Right forelimb (tissue), 1 donor: ENCODE measurements at regions not wholly inside any gene's neighbourhood (a gene's known extent, or its start where the extent isn't known, plus 50 kb on each side); places are given as distances from the start of the nearest gene placed in this dataset.
"Not testable (repeated sequence)": the region's sequence is repeated elsewhere in the genome, so short reads cannot be mapped to it uniquely, and the experiment has no call there.

Source experiments
- DNase-seq: peaks from one replicate; pipeline ENCODE4 v3.0.0-alpha.2; 2018

DNA sequence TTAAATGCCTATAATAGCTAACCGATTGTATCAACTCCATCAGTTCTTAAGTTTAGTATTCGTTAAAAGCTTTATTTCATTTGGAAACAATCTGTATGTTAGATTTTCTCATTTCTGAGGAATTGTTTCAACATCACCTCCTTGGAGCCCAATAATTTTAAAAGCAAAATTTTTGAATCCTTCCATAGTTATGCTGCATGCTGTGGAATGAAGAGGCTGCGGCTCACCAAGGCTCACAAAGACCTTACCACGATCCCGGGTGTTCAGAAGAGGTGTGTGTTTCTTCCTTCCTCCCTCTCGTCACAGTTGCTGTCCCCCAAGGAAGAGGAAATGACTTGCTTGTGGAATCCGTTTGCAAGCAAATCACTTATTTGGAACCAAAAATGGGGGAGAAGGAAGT lies 143.8 kb downstream of the FGF1 start:
- DNase-seq = no peak

GRCh38 chr5:142540922-142541422 lies 144.9 kb downstream of the FGF1 start:
- DNase-seq = peak; percentile 71

DNA sequence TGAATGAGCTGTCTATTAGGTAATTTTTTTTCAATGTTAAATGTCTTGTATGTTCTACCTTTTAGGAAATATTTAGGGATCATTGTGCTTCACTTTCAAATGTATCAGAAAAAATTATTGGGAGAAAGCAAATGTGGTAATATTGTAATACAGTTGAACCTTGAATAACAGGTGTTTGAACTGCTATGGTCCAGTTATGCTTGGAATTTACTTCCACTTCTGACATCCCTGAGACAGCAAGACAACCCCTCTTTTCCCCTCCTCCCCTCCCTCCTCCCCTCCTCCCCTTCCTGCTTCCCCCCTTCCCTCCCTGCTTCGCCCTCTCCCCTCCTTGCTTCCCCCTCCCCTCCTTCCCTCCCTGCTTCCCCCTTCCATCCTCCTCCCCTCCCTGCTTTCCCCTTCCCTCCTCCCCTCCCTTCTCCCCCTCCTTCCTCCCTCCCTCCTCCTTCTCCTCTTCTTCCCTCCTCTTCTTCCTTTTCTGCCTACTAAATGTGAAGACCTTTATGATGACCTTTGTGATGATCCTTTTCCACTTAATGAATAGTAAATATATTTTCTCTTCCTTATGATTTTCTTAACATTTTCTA lies 146.6 kb downstream of the FGF1 start:
- no peak for DNase-seq

GRCh38 chr5:142537938-142538337 lies 148.0 kb downstream of the FGF1 start:
- no peak for DNase-seq

DNA sequence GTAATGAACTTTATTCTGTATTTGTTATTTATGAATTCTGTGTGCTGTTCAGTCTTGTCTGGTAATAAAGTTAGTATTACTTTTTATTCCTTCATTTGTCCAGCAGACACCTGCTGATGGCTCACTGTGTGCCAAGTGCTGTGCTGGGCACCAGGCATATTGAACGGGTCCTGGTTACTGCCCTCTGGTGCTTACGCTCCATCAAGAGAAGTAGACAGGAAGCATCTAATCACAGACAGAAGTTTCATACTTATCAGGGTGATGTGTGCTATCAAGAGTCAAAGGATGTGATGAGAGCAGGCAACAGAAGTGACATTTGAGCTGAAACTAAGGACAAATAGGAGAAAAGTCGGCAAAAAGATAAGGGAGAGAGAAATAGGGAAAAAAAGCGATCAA lies 153.1 kb downstream of the FGF1 start:
- no peak for DNase-seq

- DNase-seq = no peak
Observed at GRCh38 chr5:142531977-142532780, 153.7 kb downstream of the FGF1 start.

- DNase-seq = no peak
Observed at GRCh38 chr5:142530904-142531303, 155.0 kb downstream of the FGF1 start.

DNA sequence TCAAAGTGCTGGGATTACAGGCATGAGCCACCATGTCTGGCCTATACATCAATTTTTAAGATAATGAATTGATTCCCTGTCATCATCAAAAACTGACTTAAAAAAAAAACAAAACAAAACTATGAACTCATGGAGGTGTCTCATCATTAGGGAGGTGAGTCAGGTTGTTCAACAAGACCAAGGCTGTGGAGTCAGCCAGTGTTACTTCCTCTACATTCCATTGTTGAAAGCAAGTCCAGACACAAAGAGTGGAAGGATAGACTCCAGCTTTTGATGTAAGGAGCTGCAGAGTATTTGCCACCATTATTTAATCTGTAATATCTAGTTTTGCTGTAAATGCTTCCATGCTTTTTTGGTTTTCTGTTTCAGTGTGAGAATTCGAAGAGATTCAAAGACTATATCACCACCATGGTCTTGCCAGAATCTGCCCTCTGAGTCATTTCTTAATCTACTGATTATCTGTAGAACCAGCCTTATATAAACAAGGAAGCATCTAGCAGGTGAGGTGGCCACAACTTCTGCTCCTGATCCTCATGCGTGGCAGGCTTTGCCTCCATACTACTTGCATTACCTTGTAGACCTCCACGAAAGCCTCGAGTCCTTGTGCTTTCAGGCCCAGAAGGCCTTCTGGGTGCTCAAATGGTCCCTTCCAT lies 156.1 kb downstream of the FGF1 start:
- DNase-seq = no peak

GRCh38 chr5:142527664-142528295 lies 158.1 kb downstream of the FGF1 start:
- DNase-seq = no peak

DNA sequence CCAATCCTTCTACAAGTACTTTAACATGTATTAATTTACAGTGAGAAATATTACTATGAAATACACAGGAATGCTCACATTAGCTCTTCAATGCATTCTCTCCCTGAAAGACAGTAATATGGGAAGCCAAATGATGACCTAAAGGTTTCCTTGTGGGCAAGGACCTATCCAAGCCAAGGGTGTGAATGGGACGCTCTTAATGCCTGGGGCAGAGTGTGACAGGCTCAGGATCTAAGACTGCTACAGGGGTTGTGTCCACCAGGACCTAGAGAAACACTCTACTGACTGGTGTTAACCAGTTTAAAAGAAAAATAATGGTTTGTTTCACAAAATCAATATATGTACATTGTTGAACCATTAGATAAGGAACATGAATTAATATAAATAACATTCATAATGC lies 158.7 kb downstream of the FGF1 start:
- no peak for DNase-seq

DNA sequence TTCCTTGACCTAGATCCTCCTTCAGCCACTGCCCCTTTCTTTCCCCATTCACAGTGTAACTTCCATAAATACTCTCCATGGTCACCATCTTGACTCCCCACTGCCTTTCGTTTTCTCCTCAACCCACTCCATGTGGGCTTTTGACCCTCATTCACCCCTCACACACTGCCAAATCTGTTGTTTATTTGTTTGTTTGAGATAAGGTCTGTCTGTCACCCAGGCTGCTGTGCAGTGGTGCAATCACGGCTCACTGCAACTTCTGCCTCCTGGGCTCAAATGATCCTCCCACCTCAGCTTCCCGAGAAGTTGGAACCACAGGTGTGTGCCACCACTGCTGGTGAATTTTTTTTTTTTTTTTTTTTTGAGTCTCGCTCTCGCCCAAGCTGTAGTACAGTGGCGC lies 162.9 kb downstream of the FGF1 start:
- no peak for DNase-seq

DNA sequence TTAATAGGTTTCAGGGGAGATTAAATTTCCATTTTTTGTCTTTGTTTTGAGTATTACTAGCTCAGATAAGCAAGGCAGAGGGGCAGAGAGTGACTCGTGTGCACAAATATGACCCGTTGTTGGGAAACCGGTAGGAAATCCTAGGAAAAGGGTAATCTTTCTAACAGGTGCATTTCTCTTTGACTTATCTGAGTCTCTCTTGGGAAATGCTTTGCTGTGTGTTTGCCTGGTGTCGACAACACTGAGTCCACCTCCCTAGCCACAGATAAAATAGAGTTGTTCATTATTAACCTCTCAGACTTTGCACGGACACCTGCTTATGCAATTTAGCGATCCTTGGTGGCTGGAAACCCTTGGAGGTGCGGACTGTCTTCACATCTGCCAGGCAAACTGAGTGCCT lies 164.2 kb downstream of the FGF1 start:
- DNase-seq = no peak

- DNase-seq = no peak
Observed at GRCh38 chr5:142520885-142521284, 165.0 kb downstream of the FGF1 start.

DNA sequence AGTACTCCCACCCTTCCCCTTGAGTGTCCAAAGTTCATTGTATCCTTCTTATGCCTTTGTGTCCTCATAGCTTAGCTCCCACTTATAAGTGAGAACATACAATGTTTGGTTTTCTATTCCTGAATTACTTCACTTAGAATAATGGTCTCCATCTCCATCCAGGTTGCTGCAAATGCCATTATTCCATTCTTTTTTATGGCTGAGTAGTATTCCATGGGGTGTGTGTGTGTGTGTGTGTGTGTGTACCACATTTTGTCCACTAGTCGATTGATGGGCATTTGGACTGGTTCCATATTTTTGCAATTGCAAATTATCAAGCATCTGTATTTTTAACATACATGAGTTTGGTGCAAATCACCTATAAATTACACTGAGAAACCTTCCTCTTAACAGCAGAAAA lies 166.0 kb downstream of the FGF1 start:
- DNase-seq = not testable (repeated sequence)

DNA sequence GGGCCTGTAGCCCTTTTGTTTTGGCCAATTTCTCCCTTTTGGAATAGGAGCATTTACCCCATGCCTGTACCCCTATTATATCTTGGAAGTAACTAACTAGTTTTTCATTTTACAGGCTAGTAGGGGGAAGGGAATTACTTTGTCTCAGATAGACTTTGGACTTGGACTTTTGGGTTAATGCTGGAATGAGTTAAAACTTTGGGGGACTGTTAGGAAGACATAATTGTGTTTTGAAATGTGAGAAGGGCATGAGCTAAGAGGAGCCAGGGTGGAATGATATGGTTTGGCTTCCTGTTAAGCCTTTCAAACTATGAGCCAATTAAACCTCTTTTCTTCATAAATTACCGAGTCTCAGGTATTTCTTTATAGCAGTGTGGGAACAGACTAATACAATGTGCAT lies 168.1 kb downstream of the FGF1 start:
- no peak for DNase-seq

- DNase-seq = no peak
Observed at GRCh38 chr5:142516732-142517131, 169.2 kb downstream of the FGF1 start.

- no peak for DNase-seq
Observed at GRCh38 chr5:142515036-142515435, 170.9 kb downstream of the FGF1 start.

- DNase-seq = no peak
Observed at GRCh38 chr5:142514196-142514595, 171.7 kb downstream of the FGF1 start.

DNA sequence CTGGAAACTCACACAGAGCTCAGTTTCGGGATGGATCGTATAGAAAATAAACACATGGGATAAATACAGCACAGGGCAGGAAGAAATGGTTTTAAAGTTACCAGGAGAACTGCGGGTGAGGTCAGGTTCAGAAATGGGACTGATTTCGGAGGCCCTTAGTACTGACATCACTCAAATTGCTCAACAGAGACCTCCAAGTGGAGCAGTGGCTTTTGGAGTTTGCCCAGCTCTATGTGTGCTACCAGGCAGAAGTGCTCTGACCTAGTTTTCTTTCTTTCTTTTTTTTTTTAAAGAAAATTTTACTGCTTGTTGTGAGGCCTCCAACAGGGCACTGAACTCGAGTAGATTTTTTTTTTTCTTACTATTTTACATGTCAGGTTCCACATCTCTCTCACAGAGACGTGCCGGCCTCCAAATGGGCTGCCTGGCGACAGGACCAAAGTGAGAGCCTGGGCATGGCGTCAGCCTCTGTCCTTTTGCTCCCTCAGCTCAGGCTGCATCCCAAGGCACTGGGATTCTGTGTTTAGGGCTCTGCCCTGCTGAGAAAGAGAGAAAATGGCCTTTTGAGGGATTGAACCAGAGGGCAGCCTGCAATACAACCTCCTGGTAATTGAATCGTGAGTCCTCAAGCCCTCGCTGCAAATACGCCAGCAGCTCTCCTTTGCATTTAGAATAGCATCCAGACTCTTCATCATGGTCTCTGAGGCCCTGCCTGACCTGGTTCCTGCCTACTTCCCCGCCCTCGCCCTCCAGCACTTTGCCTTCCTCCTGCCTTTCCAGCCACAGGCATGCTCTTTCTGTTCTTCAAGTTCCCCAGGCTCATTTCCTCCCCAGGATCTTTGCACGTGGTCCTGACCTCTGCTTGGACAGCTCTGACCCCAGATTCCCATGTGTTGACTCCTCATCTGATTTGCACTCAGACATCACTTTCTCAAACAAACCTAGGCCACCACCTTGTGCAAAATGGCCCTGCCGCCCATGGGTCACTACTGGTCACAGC lies 173.5 kb downstream of the FGF1 start:
- DNase-seq = no peak

- DNase-seq = no peak
Observed at GRCh38 chr5:142511358-142511757, 174.5 kb downstream of the FGF1 start.

DNA sequence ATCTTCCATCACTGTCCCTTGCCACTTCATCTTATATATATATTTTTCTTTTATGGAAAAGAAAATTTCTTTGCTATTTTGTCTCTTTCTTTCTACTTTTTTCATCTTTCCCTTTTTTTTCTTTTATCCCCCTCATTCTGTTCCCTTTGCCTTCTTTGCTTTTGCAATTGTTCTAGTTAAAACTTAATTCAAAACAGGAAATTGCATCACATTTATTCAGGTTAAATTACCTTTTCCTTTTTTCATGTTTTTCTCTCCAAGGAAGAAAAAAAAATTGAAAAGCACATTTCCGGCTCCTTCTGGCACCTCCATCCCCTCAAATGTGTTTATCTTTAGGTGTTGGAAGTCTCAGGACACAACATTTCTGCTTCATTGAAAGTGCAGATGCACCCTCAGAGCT lies 176.9 kb downstream of the FGF1 start:
- no peak for DNase-seq

DNA sequence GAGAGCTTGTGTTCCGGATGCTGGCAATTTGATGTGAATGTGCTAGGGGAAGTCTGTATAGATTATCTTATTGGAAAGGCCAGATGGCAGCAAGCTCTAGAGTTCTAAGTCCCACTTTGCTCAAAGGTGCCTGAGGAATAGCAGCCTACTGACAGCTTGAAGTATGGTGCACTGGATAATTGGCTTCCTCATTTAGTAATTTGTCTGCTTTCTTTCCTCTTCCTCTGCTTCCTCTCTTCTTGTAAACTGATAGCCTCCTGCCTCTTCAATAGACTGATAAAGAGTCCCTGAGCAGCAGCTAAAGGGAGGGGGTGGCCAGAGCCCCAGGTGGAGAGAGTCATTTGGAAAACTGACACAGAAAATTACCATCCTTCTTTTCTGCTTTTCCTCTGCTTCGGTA lies 177.3 kb downstream of the FGF1 start:
- DNase-seq = no peak
